OCI-LY1 (cell line): ENCODE measurements at regions not wholly inside any gene's neighbourhood (a gene's known extent, or its start where the extent isn't known, plus 50 kb on each side); places are given as distances from the start of the nearest gene placed in this dataset.

Experiments
- CTCF ChIP-seq: fragments of 200-600 bp; sonication (generic), shearing (Covaris generic); IDR thresholded peaks from 2 replicates; pipeline ENCODE4 v1.5.1; 2017; ENCODE audit warnings: mild to moderate bottlenecking, antibody characterized with exemption, low read length, moderate library complexity, mixed read lengths
- EZH2 ChIP-seq: fragments of 200-600 bp; sonication (generic), shearing (Covaris generic); IDR thresholded peaks from 2 replicates; pipeline ENCODE4 v1.8.0; 2017; ENCODE audit warnings: borderline replicate concordance, mixed run types, mild to moderate bottlenecking, antibody characterized with exemption, low read length, moderate library complexity, mixed read lengths

GRCh38 chr1:229213797-229214196 lies 57.1 kb upstream of the RAB4A start:
- TF ChIP-seq CTCF (no peak), EZH2 (no peak)
